ENCODE measurements at regions not wholly inside any gene's neighbourhood (a gene's known extent, or its start where the extent isn't known, plus 50 kb on each side); places are given as distances from the start of the nearest gene placed in this dataset.
A peak's percentile ranks its signal among the peaks of the same experiment; 100 is the strongest.

- peak; percentile 38 to 77 (median 70) for DNase-seq
These were observed 52.2 kb upstream of the BTN3A2 start for GRCh38 chr6:26312501-26313397.

Measured in T-helper 2 cell (primary cell).